KBM-7 (cell line): ENCODE measurements at regions not wholly inside any gene's neighbourhood (a gene's known extent, or its start where the extent isn't known, plus 50 kb on each side); places are given as distances from the start of the nearest gene placed in this dataset.

Source experiments
- DNase-seq: peaks from one replicate; pipeline ENCODE4 v3.0.0-alpha.2; 2015
- in situ Hi-C: fragments of 300-500 bp; cut with MboI; formaldehyde crosslinking; loops from 2 replicates; pipeline ENCODE4 v1.14.3; 2020; ENCODE audit warnings: low sequenced_read_pairs, low pct_unique_long_range_greater_than_20kb, mixed read lengths

DNA sequence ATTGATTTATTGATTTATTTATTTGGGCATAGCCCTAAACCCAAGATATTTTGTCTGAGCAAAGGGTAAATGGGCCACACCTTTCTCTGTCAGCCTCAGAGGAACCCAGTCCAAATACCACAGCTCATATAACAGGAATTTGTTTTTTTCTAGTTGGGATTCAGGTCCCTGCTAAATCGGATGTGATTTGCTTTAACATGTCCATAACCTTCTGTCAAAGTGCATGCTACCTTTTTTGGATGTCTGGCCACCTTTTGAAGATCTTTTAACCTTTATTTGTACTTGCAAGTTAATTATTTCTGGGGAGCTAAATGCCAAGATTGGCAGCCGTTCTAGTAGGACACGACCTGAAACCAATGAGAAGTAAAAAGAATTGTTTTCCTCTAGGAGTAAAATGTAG, 303.2 kb upstream of the UBE2E3 start:
- DNase-seq = no peak
- in situ Hi-C loops = no loop called here

GRCh38 chr2:180676520-180677025, 303.8 kb upstream of the UBE2E3 start:
- no peak for DNase-seq
- in situ Hi-C loops = no loop called here

- in situ Hi-C loops = no loop called here
- DNase-seq = no peak
These were observed 305.2 kb upstream of the UBE2E3 start for GRCh38 chr2:180675170-180675569.

DNA sequence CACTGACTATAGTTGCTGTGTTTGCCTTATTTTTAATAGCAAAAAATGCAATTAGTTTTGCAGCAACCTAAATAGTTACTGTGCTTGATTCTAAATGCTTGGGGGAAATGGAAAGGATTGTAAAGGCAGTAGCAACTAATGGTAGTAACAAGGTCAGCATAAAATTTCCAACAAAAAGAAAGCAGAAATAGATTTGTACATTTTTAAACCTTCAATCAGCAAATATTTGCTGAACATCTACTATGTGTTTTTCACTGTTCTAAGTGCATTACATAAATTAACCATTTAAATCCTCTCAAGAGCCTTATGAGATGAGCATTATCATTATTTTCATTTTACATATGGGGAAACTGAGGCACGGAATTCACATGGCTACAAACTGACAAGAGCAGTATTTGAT, 308.0 kb upstream of the UBE2E3 start:
- DNase-seq = no peak
- in situ Hi-C loops = no loop called here

GRCh38 chr2:180670302-180671003, 310.0 kb upstream of the UBE2E3 start:
- DNase-seq = no peak
- in situ Hi-C loops = no loop called here

- DNase-seq = no peak
- in situ Hi-C loops = no loop called here
These were observed 311.4 kb upstream of the UBE2E3 start for GRCh38 chr2:180669016-180669415.

- in situ Hi-C loops = no loop called here
- no peak for DNase-seq
These were observed 315.9 kb upstream of the UBE2E3 start for GRCh38 chr2:180664507-180664906.

GRCh38 chr2:180662941-180663471, 317.4 kb upstream of the UBE2E3 start:
- in situ Hi-C loops = no loop called here
- no peak for DNase-seq

- in situ Hi-C loops = no loop called here
- no peak for DNase-seq
These were observed 317.9 kb upstream of the UBE2E3 start for GRCh38 chr2:180662521-180662920.

DNA sequence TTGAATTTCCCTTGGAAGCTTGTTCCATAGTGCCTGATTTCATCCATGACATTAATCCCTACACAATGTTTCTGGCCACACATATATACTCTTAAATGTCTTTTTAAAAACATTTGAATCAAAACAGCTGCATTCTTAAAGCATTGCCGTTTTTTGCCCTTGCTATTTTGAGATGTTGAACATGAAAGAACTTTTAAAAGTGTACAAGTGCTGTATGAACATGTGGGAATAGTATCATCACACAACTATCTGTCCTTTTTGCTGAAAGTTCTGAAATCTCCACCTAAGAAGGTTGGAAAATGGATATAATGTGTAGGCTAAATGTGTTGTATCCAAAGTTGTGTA, 318.7 kb upstream of the UBE2E3 start:
- no peak for DNase-seq
- in situ Hi-C loops = no loop called here

DNA sequence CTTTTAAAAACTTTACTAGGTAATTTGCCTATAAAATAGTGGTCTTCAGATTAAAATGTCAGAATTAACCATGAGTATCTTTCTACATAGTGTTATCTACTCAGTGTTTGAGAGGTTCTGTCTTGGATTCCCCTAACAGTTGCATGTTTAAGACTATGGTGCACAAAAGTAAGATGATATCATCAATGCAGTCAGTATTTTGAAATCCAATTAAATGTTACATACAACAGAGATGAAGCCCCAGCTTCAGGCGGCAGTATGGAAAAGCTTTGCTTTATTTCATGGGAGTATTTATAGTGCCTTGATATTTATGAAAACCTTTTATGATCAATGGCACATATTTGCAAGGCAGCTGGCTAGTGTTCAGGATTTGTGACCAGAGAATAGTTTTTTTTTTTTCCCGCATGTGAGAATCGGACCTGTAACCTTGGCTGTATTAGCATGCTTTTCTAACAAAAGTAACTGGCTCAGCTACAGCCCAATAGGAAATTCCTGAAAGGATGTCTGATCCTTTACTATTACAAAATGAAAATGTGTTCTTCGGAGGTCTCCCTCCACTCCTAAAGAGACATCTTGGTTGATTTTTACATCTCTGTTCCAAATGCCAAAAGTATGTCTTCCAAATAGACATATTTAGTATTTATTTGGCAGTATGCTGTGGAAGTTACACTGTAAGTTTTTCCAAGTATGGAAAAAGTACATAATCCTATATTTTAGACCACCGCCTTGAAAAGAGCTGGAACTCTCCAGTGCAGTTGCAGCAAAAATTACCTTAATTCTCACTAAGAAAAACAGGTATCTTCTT, 319.3 kb upstream of the UBE2E3 start:
- DNase-seq = no peak
- in situ Hi-C loops = no loop called here

DNA sequence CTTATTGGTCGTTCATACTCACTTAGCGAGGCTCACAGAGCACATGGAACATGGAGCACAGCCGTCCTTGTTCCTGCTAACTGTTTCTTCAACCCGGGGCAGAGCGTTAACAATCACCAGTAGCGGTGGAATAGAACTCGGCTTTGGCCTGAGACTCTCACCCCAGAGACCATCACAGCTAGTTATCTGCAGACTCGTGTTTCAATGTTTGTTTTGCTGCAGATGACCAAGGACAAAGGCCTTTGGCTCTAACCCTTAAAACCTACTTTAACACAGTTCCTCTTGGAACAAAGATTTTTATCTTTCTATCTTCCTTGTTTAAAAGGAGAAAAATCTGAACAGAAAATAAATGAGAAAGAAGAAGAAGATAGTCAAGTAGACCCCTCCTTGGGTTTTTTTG, 320.2 kb upstream of the UBE2E3 start:
- in situ Hi-C loops = no loop called here
- no peak for DNase-seq

DNA sequence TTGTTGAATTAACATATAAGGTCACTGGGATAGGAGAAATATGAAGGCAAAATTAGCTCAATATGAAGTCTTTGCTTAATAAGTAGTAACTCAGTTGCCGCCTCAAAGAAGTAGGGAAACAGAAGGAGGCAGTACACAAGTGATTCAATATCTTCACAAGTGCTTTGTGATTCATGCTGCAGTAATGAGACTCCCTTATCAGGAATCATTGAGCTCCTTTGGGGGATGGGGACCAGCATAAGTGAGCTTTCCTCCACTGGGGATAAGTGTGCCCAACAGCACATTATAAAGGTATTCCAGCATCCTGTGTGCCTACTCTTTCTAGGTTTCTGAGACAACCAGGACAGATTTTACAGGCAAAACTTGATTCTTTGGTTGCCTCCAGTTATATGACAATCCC, 323.4 kb upstream of the UBE2E3 start:
- in situ Hi-C loops = no loop called here
- DNase-seq = no peak

DNA sequence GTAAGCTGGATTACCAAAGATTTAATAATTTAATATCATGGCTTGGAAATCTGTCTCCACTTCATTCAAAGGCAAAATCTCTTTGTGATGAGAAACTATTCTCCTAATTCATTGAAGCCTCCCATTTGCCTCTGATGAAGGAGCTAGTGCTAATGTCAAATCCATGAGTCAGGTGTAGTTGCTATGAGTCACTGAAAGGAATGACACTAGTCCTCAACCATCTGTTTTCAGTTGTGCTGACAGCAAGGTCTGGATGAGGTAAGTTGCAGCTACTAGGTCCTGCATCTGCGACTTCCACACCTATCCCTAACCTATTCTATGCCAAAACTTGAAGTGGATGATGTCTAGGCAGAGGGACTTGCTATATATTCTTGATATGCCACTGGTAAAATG, 324.0 kb upstream of the UBE2E3 start:
- in situ Hi-C loops = no loop called here
- no peak for DNase-seq

GRCh38 chr2:180655842-180656454, 324.5 kb upstream of the UBE2E3 start:
- no peak for DNase-seq

GRCh38 chr2:180655393-180655792, 325.0 kb upstream of the UBE2E3 start:
- DNase-seq = no peak
- in situ Hi-C loops = no loop called here

More at GRCh38 chr2:180655842-180656454, 324.5 kb upstream of the UBE2E3 start:
- in situ Hi-C loops = no loop called here

GRCh38 chr2:180653481-180653880, 326.9 kb upstream of the UBE2E3 start:
- in situ Hi-C loops = no loop called here
- DNase-seq = no peak

DNA sequence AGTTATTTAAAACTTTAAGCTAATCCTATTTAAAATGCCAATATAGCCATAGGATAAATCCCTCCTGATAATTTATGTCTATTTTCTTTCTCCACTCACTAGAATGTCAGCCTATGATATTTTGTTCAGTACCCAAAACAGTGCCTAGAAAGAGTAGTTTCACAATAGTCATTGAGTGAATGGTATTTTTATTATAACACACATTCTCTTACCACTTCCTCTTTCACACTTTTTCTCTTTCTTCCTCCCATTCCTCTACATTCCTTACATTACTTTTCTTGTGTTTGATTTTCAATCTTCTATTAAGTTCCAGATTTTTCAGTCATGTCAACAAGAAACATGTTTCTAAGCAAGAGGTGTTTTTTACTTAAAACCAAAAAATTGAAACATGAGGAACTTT, 327.6 kb upstream of the UBE2E3 start:
- DNase-seq = peak; percentile 39
- in situ Hi-C loops = no loop called here

- in situ Hi-C loops = no loop called here
- no peak for DNase-seq
These were observed 328.8 kb upstream of the UBE2E3 start for GRCh38 chr2:180651596-180651995.

DNA sequence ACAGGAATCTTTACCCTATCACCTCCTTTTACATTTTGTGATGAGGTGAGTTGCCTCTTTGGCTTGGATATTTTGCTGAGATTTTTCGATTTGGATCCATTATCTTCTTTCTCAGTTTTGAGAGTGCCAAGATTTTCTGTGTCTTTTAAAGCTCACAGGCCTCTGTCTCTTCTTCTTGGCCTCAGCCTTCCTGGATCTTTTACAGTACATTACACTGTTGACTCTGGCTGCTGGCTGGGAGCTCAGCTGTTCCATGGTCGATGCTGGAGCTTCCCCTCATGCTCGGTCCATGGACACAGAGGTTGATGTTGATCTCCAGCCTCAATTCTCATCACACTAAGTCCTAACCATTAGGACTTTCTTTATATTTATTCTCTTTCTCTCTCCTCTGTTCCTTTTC, 332.8 kb upstream of the UBE2E3 start:
- in situ Hi-C loops = no loop called here
- no peak for DNase-seq
